Parathyroid adenoma (tissue), 2 donors: ENCODE measurements at regions not wholly inside any gene's neighbourhood (a gene's known extent, or its start where the extent isn't known, plus 50 kb on each side); places are given as distances from the start of the nearest gene placed in this dataset.

ENCODE experiments used
- H2AFZ ChIP-seq: fragments of 300-600 bp; sonication (generic); one replicate; pipeline ENCODE4 v1.7.0; 2017; ENCODE audit warnings: antibody characterized with exemption, mild to moderate bottlenecking
- H3K27ac ChIP-seq: fragments of 300-600 bp; sonication (generic); one replicate; pipeline ENCODE4 v1.7.0; 2017
- H3K27me3 ChIP-seq: fragments of 300-600 bp; sonication (generic); one replicate; pipeline ENCODE4 v1.7.0; 2017; ENCODE audit warnings: low read length; ENCODE audit not compliant: control insufficient read depth, insufficient read depth
- H3K36me3 ChIP-seq: fragments of 300-600 bp; sonication (generic); one replicate; pipeline ENCODE4 v1.7.0; 2017; ENCODE audit warnings: low read length; ENCODE audit not compliant: control insufficient read depth, insufficient read depth
- H3K4me1 ChIP-seq: fragments of 300-600 bp; sonication (generic); one replicate; pipeline ENCODE4 v1.7.0; 2017; ENCODE audit warnings: control low read depth
- H3K4me2 ChIP-seq: fragments of 300-600 bp; sonication (generic); one replicate; pipeline ENCODE4 v1.7.0; 2017; ENCODE audit warnings: low read length
- H3K4me3 ChIP-seq: fragments of 300-600 bp; sonication (generic); one replicate; pipeline ENCODE4 v1.7.0; 2017; ENCODE audit warnings: low read depth, low read length
- H3K79me2 ChIP-seq: fragments of 300-600 bp; sonication (generic); one replicate; pipeline ENCODE4 v1.7.0; 2017; ENCODE audit warnings: control low read depth
- H3K9ac ChIP-seq: fragments of 300-600 bp; sonication (generic); one replicate; pipeline ENCODE4 v1.7.0; 2017; ENCODE audit warnings: mild to moderate bottlenecking
- H3K9me3 ChIP-seq: fragments of 300-600 bp; sonication (generic); one replicate; pipeline ENCODE4 v1.7.0; 2017; ENCODE audit warnings: low read length; ENCODE audit not compliant: control insufficient read depth
- TF ChIP-seq, protein P1 (sequence below): fragments of 300-600 bp; sonication (generic); IDR thresholded peaks from one replicate; pipeline ENCODE4 v1.7.0; 2017; ENCODE audit warnings: antibody characterized with exemption, mild to moderate bottlenecking
- donor health status: primary hyperparathyroidism.

DNA sequence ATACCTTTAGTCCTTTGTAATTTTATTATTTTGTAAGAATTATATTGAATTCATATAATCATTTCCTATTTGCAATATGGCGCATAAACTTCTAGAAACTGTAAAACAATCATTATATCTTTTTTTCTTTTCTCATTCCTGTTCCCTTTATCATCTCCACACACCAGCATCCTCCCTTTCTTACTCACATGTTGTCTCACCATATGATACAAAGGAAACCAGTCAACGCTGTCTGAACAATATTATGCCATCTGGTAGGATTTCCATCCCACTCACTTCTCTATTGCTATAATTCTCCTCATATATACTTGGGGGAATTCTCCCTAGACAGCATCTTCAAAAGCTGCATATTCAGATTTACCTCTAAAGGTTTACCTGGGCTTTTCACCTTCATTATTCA is 389.8 kb downstream of the NDFIP2 start:
- no peaks in the 10 kb centered on the region for H3K4me1 ChIP-seq
- H3K36me3 ChIP-seq = no peaks in the 10 kb centered on the region
- no peaks in the 10 kb centered on the region for H3K79me2 ChIP-seq
- no peak overlapping the region for H3K4me3 ChIP-seq
- no peak overlapping the region for H3K9ac ChIP-seq
- H2AFZ ChIP-seq = no peak overlapping the region
- no peaks in the 10 kb centered on the region for H3K27me3 ChIP-seq
- H3K27ac ChIP-seq = no peak overlapping the region
- no peak overlapping the region for H3K4me2 ChIP-seq
- H3K9me3 ChIP-seq = no peaks in the 10 kb centered on the region
- TF ChIP-seq, protein P1, sequence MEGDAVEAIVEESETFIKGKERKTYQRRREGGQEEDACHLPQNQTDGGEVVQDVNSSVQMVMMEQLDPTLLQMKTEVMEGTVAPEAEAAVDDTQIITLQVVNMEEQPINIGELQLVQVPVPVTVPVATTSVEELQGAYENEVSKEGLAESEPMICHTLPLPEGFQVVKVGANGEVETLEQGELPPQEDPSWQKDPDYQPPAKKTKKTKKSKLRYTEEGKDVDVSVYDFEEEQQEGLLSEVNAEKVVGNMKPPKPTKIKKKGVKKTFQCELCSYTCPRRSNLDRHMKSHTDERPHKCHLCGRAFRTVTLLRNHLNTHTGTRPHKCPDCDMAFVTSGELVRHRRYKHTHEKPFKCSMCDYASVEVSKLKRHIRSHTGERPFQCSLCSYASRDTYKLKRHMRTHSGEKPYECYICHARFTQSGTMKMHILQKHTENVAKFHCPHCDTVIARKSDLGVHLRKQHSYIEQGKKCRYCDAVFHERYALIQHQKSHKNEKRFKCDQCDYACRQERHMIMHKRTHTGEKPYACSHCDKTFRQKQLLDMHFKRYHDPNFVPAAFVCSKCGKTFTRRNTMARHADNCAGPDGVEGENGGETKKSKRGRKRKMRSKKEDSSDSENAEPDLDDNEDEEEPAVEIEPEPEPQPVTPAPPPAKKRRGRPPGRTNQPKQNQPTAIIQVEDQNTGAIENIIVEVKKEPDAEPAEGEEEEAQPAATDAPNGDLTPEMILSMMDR = no peak

DNA sequence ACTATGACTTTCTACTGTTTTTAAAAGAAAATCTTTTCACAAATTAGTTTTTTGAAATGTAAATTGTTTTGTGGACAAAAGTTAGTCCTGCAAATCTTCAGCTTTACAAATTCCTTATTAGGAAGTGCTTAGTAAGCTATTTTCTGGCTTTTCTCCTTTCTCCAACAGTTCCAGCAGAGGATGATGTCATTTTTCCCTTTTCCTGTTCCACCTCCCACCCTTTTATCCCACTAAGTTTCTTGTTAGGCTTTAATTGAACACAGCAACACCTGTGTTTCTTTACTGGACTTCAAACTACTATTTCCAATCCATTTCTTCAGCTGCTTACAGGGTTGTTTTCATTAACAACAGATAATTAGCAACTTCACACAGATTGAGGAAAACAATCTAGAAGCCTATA is 389.2 kb downstream of the NDFIP2 start:
- no peaks in the 10 kb centered on the region for H3K9me3 ChIP-seq
- no peak overlapping the region for H3K4me3 ChIP-seq
- no peaks in the 10 kb centered on the region for H3K36me3 ChIP-seq
- H3K9ac ChIP-seq = no peak overlapping the region
- H2AFZ ChIP-seq = no peak overlapping the region
- H3K27ac ChIP-seq = no peak overlapping the region
- TF ChIP-seq, protein P1 = no peak
- H3K79me2 ChIP-seq = no peaks in the 10 kb centered on the region
- no peaks in the 10 kb centered on the region for H3K27me3 ChIP-seq
- H3K4me2 ChIP-seq = peak overlapping the region; percentile 56
- no peaks in the 10 kb centered on the region for H3K4me1 ChIP-seq

DNA sequence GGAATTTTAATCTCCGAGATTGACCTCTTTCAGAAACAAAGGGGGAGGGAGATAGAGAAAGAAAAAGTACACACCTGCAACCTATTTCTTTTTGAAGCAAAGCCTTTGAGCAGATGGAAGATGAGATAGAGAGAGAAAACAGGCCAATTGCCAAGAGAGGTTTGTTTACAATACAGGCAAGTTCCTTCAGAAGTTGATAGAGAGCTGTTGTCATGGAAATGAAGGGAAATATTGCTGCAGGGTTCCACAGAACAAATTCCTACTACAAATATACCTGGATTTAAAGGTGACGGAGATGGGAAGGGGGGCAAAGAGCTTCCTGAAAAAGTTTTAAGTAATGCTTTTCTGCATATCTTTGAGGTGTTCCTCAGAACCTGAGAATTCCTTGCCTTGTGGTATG is 388.4 kb downstream of the NDFIP2 start:
- Histone ChIP-seq H3K4me3 (peak overlapping the region; percentile 14), H3K9ac (no peak overlapping the region), H3K27me3 (no peaks in the 10 kb centered on the region), H3K36me3 (no peaks in the 10 kb centered on the region), H2AFZ (peak overlapping the region; percentile 28), H3K9me3 (no peaks in the 10 kb centered on the region), H3K4me2 (peak overlapping the region; percentile 56), H3K27ac (no peak overlapping the region), H3K79me2 (no peaks in the 10 kb centered on the region), H3K4me1 (no peaks in the 10 kb centered on the region)
- TF ChIP-seq, protein P1 = no peak

DNA sequence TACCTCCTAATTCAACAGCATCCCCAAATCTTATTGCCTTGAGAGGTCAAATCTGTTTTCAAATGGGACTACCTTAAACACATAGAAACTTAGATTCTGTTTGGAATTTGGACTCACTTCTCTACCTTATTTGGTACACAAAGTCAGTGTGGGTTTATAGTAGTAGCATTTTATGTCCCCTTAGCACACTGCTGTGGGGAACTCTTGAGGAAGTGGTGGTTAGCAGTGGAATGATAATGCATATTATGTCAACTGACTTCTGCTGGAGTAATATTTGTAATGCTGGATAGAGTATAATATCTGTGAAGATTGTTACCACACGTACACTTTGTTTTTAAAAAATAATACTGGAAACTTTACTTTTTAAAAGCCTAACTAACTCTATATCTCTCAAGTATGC is 386.3 kb downstream of the NDFIP2 start:
- H3K9ac ChIP-seq = no peak overlapping the region
- no peaks in the 10 kb centered on the region for H3K4me1 ChIP-seq
- no peaks in the 10 kb centered on the region for H3K79me2 ChIP-seq
- H3K27ac ChIP-seq = no peak overlapping the region
- H3K36me3 ChIP-seq = no peaks in the 10 kb centered on the region
- H3K9me3 ChIP-seq = no peaks in the 10 kb centered on the region
- no peak overlapping the region for H3K4me2 ChIP-seq
- H3K4me3 ChIP-seq = no peak overlapping the region
- H2AFZ ChIP-seq = no peak overlapping the region
- TF ChIP-seq, protein P1 = no peak
- no peaks in the 10 kb centered on the region for H3K27me3 ChIP-seq

DNA sequence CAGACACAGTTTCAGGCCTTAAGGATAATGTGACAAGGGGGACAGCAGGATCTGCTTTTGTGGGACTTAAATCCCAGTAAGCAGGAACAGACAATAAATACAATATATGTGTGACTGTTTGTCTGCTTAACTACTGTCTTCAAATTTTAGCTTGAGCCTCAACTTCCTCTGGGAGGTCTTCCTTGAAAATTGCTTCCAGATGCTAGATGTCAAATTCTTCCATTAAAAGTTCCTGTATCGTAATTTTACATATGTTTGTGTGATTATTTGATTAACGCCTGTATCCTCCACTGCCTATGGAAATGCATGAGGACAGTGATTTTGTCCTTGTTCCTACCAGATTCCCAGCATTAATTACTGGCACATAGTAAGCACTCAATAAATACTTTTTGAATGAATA is 385.5 kb downstream of the NDFIP2 start:
- H2AFZ ChIP-seq = no peak overlapping the region
- H3K27ac ChIP-seq = no peak overlapping the region
- H3K4me3 ChIP-seq = no peak overlapping the region
- H3K36me3 ChIP-seq = no peaks in the 10 kb centered on the region
- no peaks in the 10 kb centered on the region for H3K79me2 ChIP-seq
- TF ChIP-seq, protein P1 = no peak
- no peak overlapping the region for H3K4me2 ChIP-seq
- no peaks in the 10 kb centered on the region for H3K27me3 ChIP-seq
- no peak overlapping the region for H3K9ac ChIP-seq
- no peaks in the 10 kb centered on the region for H3K4me1 ChIP-seq
- H3K9me3 ChIP-seq = no peaks in the 10 kb centered on the region
